HG02798 (cell line): ENCODE measurements at regions not wholly inside any gene's neighbourhood (a gene's known extent, or its start where the extent isn't known, plus 50 kb on each side); places are given as distances from the start of the nearest gene placed in this dataset.

Experiments used
- ATAC-seq: cut with Tn5 transposase; IDR thresholded peaks from one replicate; pipeline ENCODE4 v1.9.1; 2021; ENCODE audit warnings: mild to moderate bottlenecking; ENCODE audit not compliant: unreplicated experiment, poor library complexity

DNA sequence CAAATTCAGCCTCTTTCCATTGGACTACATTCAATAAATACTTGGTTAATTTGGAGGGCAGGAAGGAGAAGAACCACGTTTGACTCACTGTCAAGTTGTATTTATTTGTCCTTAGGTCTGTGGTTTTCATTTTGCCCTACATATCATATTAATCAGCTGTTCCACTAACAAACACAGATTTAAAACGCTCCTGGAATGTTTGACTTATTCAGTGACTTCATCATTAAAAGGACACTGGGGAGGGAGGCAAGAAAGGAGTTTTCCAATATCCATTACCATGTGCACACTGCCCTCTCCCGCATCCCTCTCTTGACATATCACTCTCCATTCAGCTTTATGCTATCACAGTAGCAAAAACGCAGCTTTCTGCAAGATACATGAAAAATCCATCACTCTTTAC lies 98.2 kb upstream of the C1orf87 start:
- ATAC-seq = no peak

- no peak for ATAC-seq
These were observed 97.1 kb upstream of the C1orf87 start for GRCh38 chr1:60170709-60171108.

DNA sequence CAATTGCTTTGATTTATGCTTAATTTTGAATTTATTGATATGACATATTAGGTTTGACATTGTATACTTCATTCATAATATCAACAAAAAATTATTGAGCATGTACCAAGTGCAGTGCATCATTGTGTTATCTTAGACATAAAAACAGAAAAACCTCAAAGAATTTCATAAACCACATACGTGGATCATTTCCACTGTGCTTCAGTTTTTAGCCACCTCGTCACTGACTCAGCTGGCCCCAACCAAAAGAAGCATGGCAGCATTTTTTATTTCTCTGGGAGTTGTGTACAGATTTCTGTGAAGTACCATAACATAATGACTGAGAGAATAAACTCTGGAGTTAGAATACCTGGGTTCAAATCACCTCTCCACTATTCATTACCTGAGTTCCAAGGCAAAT lies 95.6 kb upstream of the C1orf87 start:
- ATAC-seq = no peak

GRCh38 chr1:60162936-60163335 lies 89.4 kb upstream of the C1orf87 start:
- ATAC-seq = no peak

GRCh38 chr1:60160141-60160540 lies 86.6 kb upstream of the C1orf87 start:
- ATAC-seq = no peak

- ATAC-seq = no peak
These were observed 82.8 kb upstream of the C1orf87 start for GRCh38 chr1:60156371-60156770.

GRCh38 chr1:60153961-60154360 lies 80.4 kb upstream of the C1orf87 start:
- no peak for ATAC-seq

DNA sequence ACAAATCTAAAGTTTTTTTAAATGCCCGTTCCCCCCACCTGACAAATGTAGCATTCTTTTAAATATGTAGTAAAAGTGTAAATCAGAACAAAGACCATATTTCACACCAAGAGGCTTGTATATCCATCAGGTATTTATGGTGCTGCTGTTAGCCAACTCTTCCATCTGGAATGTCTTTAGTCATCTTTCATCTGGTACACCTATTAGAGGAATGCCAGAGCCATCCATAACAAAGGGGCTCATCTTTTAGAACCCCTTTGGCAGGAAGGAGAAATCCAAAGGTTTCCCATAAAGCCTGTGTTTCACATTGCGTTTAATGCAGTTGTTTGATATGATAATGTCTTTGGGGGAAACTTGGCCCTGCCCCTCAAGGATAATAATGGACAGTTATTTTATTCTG lies 79.3 kb upstream of the C1orf87 start:
- no peak for ATAC-seq

- ATAC-seq = no peak
These were observed 77.7 kb upstream of the C1orf87 start for GRCh38 chr1:60151311-60151710.

DNA sequence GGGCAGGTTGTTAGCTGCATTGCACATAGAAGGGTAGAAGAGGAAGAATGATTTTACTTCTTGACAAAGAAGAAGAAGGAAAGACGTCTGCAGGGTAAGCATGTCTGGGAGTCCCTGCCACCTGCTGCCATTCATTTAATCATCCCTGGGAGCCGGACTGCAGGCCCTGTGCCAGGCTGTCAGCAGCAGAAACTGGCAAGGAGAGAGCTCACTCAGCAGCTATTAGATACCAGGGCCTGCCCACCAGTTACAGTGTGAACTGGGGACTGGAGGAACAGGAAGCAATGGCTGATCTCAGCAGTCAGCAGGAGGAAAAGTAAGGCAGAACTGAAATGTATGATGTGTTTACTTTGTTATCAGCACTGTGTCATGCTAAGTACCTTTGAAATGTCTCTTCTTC lies 75.7 kb upstream of the C1orf87 start:
- no peak for ATAC-seq

DNA sequence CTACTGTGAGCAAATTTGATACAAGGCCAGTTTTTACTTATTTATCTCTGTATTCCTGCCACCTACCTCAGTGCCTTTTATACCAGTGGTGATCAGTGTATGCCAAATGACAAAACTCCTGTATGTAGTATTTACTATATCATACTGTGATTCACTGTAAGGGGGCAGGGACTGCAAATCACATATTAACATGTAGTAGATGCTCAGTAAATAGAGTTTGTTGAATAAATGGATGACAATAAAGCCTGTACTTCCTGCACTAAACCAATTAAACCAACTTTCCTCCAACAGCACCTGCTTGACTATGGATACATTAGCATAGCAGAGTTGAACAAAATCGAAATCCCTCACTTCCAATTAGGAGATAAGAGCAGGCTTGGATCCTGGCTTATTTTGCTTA lies 73.3 kb upstream of the C1orf87 start:
- ATAC-seq = no peak

DNA sequence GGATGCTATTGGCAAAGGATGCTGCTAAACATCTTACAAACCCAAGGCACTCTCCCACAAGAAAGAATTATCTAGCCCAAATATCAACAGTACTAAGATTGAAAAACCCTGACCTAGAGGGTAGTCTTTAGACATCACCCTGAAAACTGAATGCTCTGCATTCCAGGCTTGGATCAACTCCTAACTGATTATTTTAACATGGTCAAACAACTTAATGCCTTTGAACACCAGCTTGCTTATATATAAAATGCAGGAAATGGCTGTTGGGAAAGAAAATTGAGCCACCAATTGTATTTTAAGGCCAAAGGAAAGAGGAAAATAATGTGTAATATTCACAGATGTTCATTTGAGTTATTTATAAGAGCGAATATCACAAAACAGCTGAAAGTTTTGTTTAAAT lies 72.2 kb upstream of the C1orf87 start:
- no peak for ATAC-seq

DNA sequence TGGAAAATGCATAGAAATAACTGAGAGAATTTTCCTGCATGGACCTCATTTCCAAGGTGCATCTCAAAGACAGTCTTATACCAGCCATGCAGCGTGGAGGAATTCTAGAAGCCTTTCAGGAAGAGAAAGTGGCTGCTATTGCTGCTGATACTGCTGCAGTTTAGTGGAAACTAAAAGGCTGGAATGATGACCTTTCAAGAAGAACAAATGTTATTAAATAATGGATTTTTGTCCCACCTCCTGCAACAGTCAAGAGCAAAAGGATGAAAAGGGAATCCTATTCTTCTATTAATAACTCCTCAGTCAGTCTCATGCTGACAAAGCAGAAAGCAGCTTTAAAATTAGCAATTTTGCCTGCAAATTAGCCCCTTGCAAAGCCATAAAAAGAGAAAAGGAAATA lies 68.2 kb upstream of the C1orf87 start:
- no peak for ATAC-seq

- ATAC-seq = no peak
These were observed 67.7 kb upstream of the C1orf87 start for GRCh38 chr1:60141276-60141675.

GRCh38 chr1:60137406-60137805 lies 63.8 kb upstream of the C1orf87 start:
- ATAC-seq = no peak

DNA sequence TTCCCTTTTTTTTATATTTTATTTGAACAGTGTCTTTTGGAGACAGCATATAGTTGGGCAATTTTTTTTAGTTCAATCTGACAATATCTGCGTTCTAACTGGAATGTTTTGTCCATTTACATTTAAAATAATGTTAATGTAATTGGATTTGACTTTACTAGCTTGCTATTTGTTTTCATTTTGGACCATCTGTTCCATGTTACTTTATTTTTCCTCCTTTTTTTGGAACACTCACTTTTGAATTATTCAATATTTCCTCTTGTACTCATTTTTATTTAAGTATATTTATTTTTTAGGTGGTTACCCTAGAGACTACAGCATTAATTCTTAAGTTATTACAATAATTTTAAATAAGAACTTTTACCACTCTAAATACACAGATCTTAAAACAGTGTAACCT lies 62.8 kb upstream of the C1orf87 start:
- ATAC-seq = no peak

DNA sequence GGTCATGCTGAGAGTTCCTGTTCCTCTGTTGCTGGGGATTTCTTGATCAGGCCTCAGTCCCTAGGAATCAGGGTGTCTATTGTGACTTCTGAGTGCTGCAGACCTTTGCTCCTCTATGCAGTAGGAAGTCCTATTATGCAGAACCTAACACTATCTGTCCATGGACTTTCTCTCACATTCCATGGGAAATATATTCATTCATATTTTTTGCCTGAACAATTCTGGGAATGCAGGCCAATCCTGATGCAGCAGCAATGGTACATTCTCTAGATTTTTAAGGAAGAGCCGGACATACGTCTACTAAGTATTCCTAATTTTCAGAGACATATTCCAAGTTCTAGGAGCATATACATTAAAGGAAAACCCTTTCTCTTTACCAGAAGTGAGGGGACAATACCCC lies 61.1 kb upstream of the C1orf87 start:
- ATAC-seq = no peak

DNA sequence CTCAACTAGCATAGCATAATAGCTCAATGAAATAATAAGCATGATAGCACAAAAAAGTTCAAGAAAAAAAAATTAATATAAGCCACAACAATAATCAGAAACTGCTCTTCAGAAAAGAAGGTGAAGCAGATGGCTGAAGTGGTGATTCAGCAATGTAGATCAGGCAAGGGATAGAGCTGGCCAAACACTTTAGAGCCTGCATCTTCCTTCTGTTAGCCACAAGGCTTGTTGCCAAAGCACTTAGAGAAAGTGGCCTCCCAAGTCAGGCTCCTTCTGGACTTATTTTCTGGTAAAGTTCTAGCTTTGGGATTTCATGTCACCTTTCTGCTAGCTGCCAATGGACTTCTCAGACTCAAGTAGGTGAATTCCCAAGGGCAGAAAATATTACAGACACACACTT lies 60.3 kb upstream of the C1orf87 start:
- ATAC-seq = no peak

DNA sequence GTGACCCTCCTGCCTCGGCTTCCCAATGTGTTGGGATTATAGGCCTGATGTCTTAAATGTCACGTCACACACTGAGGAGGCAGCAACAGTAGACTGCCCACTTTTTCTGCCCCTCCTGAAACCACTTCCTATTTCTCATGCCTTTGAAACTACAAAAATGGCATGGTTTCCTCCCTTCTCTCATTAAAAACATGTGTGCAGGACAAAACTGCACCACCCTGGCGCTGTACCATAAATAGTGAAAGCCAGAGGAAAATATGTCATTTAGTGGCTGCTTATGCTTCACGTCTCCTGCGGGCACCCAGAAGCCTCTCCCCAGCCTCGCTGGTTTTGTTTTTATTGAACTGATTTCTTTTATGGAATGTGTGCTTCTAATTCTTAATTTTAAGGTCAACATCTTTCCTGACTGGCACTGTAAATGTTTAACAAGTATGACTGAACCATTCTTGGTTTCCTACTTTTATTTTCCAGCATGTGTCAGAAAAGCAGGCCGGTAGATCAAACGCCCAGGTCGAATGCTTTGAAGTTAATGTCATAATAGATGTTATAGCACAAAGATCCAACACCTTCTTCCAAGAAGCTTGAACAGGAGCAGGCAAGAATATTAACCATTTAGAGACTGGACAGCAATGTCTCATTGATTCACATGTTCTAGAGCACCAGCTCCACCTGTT lies 59.6 kb upstream of the C1orf87 start:
- no peak for ATAC-seq

GRCh38 chr1:60132108-60132507 lies 58.5 kb upstream of the C1orf87 start:
- no peak for ATAC-seq

DNA sequence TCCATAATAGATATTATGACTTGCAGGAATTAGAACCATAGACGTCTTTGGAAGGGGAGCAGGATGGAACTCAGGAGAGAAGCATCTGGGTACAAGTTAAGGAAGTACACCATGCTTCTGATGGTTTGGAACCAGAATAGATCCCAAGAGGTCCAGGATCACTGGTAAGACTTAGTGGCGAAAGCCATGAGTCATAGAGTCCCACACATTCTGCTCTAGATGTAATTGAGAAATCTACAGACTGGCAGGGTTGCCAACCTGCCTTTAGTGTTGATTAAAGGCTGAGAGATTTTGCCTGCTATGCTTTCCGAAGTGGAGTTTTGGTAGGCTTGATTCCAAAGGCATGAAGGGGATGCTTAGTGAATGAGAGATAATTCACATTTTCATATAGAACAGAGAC lies 57.1 kb upstream of the C1orf87 start:
- no peak for ATAC-seq

- no peak for ATAC-seq
These were observed 56.3 kb upstream of the C1orf87 start for GRCh38 chr1:60129911-60130310.

DNA sequence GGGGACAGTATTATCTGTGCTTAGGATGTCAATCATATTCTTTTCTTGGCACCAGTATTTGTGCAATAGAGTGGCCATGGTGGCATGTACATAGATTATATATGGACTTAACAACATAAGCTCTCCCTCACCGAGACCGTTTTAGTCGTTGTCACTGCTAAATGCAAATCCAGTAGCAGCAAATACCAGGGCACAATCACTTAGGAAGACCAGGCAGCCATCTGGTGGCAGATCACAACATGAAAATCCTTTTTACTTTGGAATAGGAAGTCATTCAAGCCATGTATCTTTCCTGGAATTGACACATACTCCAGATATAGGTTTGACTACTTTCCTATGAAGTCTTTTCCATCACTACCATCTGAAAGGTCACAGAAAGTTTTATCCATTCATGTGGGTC lies 53.2 kb upstream of the C1orf87 start:
- ATAC-seq = no peak
